PFSK-1 (cell line): ENCODE measurements at regions not wholly inside any gene's neighbourhood (a gene's known extent, or its start where the extent isn't known, plus 50 kb on each side); places are given as distances from the start of the nearest gene placed in this dataset.

Experiments used
- POLR2AphosphoS5 ChIP-seq: IDR thresholded peaks from 2 replicates; pipeline ENCODE4 v1.6.1; 2012; ENCODE audit warnings: low read depth, mild to moderate bottlenecking, control low read depth, low read length, moderate library complexity
- SIN3A ChIP-seq: IDR thresholded peaks from 2 replicates; pipeline ENCODE4 v1.6.1; 2012; ENCODE audit warnings: mild to moderate bottlenecking, low read length, moderate library complexity, borderline replicate concordance; ENCODE audit not compliant: insufficient read depth

DNA sequence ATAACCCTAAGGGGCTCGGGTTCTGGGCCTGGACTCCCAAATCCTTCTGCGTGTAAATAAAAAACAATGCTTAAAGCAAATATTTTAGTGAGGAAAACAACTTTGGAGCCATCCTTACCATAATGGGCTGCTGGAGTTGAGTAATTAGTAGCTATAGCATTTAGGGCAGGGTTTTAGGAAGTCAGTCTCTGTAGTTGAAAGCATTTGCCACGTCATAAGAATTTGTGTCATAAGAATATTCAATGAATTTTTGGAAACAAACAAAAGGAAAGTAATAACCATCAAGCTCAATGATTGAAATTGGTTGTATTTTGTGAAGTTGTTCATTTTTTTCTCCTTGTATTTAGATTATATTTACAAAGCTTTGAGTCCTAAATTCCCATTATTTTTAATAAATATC, 114.8 kb upstream of the ELL2 start:
- no peak for TF ChIP-seq POLR2AphosphoS5
- TF ChIP-seq SIN3A, result no peak
